Transverse colon (tissue), 3 donors: ENCODE measurements at regions not wholly inside any gene's neighbourhood (a gene's known extent, or its start where the extent isn't known, plus 50 kb on each side); places are given as distances from the start of the nearest gene placed in this dataset.

Experiments used
- EP300 ChIP-seq: sonication (generic); formaldehyde crosslinking; IDR thresholded peaks from one replicate; pipeline ENCODE4 v1.6.1; 2017; ENCODE audit warnings: antibody characterized with exemption, low read depth
- TF ChIP-seq, protein P1 (sequence below), 5 experiments: fragments of 200-600 bp in 3 of 5; fragments of 450-650 bp in 2 of 5; sonication (generic) in 3 of 5; IDR thresholded peaks; 1 replicate in 2 of 5; 2 replicates in 3 of 5; pipeline ENCODE4 v1.5.1; 2016 to 2017; ENCODE audit warnings: antibody characterized with exemption in 5 of 5, inconsistent platforms in 3 of 5, mild to moderate bottlenecking in 2 of 5, moderate library complexity in 1 of 5

DNA sequence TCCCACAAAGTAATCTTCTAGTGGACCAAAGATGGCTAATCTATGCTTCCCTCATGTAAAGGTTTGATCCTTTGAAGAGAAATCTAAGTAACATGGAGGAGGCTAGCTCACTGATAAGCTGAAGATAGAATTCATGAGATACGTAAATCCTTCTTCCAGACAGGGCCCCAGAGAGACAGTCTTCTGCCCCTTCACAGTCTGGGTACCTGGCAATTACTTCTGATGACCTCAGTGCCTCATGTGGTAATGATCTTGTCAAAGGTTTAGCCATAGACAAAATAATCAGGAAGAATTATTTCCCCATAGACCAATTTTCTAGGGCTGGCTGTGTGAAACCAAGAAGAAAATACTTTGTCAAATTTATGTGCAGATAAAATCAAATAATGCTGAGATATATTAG, 495.8 kb downstream of the METTL4 start:
- TF ChIP-seq, protein P1, sequence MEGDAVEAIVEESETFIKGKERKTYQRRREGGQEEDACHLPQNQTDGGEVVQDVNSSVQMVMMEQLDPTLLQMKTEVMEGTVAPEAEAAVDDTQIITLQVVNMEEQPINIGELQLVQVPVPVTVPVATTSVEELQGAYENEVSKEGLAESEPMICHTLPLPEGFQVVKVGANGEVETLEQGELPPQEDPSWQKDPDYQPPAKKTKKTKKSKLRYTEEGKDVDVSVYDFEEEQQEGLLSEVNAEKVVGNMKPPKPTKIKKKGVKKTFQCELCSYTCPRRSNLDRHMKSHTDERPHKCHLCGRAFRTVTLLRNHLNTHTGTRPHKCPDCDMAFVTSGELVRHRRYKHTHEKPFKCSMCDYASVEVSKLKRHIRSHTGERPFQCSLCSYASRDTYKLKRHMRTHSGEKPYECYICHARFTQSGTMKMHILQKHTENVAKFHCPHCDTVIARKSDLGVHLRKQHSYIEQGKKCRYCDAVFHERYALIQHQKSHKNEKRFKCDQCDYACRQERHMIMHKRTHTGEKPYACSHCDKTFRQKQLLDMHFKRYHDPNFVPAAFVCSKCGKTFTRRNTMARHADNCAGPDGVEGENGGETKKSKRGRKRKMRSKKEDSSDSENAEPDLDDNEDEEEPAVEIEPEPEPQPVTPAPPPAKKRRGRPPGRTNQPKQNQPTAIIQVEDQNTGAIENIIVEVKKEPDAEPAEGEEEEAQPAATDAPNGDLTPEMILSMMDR (IDR thresholded peaks at IDR 0.05) = no peak
- TF ChIP-seq EP300 = no peak
